Fibroblast of upper back skin (primary cell): ENCODE measurements at regions not wholly inside any gene's neighbourhood (a gene's known extent, or its start where the extent isn't known, plus 50 kb on each side); places are given as distances from the start of the nearest gene placed in this dataset.
"Not testable (repeated sequence)": the region's sequence is repeated elsewhere in the genome, so short reads cannot be mapped to it uniquely, and the experiment has no call there.

Source experiments
- DNase-seq: peaks from one replicate; pipeline ENCODE4 v3.0.0-alpha.2; 2013

DNA sequence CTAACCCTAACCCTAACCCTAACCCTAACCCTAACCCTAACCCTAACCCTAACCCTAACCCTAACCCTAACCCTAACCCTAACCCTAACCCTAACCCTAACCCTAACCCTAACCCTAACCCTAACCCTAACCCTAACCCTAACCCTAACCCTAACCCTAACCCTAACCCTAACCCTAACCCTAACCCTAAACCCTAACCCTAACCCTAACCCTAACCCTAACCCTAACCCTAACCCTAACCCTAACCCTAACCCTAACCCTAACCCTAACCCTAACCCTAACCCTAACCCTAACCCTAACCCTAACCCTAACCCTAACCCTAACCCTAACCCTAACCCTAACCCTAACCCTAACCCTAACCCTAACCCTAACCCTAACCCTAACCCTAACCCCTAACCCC lies 80.6 kb upstream of the PLEKHG4B start:
- DNase-seq = not testable (repeated sequence)

DNA sequence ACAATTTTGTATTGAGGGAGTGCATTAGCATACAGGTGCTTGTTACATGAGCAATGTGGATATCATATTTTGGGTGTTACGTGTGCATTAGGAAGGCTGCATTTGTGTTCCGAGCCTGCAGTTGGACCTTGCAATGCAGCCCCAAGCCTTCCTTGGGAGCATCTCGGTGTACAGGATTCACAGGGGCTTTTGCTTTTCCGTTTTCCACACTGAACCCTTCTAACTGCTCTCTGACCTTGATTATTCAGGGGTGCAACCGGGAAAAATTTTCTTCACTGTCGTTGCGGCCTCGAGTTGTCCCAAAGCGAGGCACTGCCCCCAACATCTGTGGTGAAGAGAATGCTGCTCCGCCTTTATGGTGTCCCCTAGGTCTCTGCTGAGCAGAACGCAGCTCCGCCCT lies 80.1 kb upstream of the PLEKHG4B start:
- DNase-seq = no peak

DNA sequence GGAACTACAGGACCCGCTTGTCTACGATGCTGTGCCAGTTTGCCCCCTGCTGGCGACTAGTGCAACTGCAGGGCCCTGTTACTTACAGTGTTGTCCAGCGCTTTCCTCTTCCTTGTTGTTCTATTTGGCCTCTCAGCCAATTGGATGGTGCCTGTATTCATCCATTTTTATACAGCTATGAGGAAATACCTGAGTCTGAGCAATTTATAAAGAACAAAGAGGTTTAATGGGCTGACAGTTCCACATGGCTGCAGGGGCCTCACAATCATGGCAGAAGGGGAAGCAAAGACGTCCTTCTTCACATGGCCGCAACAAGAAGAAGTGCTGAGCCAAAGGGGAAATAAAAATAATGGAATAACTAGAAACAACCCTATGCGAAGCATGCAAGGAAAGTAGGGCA lies 78.7 kb upstream of the PLEKHG4B start:
- no peak for DNase-seq

DNA sequence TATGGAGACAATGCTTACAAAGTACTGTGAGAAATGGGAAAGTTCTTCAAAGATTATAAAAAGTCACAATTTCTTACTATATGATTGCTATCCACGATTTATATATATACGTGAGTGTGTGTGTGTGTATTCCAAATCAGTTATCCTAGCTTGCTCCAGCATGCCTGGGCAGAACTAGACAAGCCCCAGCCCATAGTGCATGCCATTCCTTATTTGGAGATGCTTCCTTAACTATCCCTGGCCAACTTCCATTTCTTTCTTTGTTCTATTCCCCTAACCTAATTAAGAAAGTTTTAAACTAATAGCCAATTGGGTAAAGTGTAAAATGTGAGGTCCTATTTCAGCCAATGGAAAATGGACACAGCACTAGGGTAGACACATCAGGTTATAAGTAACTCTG lies 77.3 kb upstream of the PLEKHG4B start:
- peak; percentile 25 for DNase-seq

DNA sequence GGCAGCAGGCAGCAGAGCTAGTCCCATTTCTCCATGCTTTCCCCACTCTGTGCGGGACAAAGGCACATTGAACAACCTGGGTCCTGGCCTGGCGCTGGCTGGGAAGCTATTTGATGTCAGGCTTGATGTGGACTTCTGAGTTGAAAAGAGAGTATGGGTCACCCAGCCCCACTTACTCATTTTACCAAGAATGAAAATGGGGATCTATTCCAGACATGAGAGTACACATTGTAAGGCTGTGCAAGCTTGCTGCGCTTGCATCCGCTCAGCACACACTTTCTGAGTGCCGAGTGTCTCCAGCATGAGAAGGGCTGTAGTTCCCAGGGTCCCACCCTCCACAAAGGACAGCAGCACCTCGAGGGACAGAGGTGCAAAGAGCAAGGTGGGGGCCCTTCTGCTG lies 71.7 kb upstream of the PLEKHG4B start:
- DNase-seq = not testable (repeated sequence)

DNA sequence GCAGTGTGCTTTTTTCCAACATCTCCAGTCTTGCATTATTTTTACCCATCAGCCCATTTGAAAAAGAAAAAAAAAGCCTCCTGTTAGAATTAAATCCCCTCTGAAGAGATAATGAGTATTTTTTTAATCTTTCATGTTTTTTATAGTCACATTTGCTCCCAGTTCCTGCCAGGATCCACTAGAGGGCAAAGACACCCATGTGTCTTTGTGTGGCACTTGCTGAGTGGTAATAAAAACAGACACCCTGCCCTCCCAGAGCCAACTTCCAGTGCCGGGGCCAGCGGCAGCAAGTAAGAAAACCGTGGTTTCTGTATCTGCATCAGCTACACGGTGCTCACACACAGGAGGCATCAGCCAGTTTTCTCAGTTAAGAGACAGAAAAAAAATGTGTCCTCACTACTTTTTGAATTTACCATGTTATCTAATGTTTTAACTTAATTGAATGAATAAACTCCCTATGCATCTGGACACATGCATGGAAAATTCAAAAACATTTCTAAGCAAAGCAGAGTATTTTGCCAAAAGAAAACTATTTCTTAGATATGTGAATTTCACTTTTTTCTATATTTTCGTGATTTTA lies 70.2 kb upstream of the PLEKHG4B start:
- DNase-seq = peak; percentile 8

DNA sequence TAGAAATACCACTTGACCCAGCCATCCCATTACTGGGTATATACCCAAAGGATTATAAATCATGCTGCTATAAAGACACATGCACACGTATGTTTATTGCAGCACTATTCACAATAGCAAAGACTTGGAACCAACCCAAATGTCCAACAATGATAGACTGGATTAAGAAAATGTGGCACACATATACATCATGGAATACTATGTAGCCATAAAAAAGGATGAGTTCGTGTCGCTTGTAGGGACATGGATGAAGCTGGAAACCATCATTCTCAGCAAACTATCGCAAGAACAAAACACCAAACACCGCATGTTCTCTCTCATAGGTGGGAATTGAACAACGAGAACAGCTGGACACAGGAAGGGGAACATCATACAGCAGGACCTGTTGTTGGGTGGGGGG lies 68.1 kb upstream of the PLEKHG4B start:
- DNase-seq = not testable (repeated sequence)

DNA sequence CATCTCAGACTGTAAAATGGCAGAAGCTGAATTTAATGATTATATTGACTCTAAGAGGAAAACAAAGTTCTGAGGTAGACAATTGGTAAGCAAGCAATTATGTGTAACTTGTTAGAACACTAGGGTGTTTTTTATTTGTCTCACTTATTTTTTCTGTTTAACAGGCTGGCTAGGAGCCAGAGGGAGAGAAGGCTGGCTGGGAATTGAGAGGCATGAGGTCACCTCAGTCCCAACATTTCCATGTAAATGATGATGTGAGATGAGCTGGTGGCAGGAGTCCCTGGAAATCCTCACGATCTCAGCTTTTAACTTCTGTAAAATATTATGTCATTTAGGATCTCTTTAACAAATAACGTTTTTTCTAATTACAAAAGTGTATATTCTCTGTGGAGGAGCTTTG lies 66.9 kb upstream of the PLEKHG4B start:
- DNase-seq = not testable (repeated sequence)

DNA sequence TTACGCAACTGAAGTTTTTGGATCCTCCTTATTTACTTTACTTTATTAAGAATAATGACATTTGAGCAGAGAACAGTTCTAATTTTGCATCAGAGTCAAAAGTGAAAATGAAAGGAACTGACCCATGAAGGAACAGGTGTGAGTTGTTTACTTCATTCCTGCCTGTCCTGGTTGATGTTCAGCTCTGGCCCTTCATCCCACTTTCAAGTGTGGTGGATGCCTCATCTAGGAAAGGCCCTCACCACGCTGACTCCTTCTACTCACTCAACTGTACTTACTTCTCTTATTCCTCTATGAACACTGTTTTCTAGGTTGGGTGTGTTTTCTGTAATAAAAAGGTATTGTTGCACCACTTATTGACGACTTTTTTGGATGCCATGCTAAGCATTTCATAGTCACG lies 61.8 kb upstream of the PLEKHG4B start:
- no peak for DNase-seq

DNA sequence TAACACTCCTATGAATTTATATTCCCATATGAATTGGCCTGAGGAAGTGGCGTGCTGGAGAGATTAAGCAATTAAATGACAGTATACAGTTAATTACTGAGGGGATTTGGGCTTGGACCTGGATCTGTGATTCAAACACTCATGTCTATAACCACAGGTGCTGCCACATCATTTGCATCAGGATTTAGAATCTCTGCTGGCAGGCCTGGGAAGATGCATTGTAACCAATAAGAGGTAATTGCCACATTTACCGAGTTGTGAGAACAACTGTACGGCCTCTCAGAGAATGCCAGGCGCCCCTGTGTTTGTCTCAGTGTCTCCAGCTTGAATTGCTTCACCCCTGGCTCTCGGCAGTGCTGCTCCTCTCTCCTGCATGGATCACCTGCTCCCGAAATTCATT lies 61.4 kb upstream of the PLEKHG4B start:
- DNase-seq = not testable (repeated sequence)

DNA sequence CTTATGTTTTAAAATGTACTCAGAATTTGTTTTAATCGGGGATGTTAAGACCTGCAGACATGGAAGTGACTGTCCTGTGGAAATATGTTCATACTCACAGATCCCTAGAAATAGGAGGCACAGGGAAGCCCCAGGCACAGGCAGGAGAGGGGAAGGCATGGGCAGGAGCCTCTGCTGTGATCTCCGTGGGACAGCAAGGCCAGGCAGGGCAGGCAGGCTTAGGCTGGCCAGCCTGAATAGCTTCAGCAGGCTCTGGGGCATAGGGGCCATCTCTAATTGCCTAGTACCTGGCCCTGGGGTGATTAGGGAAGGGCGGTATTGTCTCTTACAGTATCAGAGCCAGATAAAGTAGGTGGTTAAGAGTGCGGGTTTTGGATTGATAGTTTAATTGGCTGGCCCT lies 59.8 kb upstream of the PLEKHG4B start:
- DNase-seq = no peak

DNA sequence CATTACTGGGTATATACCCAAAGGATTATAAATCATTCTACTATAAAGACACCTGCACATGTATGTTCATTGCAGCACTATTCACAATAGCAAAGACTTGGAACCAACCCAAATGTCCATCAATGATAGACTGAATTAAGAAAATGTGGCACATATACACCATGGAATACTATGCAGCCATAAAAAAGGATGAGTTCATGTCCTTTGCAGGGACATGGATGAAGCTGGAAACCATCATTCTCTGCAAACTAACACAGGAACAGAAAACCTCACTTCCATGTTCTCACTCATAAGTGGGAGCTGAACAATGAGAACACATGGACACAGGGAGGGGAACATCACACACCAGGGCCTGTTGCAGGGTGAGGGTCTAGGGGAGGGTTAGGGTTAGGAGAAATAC lies 56.4 kb upstream of the PLEKHG4B start:
- not testable (repeated sequence) for DNase-seq

DNA sequence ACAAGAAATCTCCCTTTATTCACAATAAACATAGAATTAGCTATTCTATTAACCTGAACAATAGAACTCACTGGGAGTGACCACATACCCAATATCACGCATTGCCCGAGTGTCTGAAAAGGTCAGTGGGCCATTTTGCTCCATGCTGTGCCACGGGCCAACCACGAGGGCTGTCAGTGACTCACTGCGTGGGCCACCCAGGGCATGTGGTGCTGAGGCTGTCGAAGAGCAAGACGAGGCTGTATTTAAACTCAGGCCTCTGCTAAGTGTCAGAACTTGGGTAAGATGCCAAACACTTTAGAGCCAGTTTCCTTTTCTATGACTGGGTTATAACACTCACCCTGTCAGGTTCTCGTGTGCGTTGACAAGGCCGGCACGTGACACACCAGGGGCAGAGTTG lies 54.8 kb upstream of the PLEKHG4B start:
- not testable (repeated sequence) for DNase-seq

DNA sequence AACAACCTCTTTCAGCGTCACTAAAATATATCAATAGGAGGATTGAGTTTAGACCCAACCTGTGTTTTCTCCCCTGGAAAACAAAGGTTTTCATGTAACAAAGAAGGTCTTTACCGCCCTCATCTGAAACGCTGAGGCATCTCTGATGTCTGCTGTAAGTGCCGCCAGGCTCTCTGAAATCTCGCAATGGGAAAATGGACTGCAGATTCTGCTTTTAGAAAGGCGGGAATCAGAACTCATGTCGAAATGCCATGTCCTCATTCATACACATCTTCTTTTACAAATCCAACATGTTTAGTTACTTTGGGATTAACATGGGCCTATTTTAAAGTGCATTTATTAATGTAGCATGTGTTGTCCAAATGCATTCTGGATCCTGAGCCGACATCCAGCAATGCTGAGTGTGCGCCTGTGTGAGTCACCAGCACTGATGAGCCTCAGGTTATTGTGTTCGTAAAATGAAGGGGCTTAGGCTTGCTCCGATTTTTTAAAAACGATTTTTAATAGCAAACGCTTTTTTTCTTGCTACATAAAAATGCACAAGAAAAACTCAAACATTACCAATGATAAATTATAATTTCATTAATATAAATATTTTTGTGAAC lies 51.9 kb upstream of the PLEKHG4B start:
- no peak for DNase-seq
